Mesenchymal stem cell (in vitro differentiated cells and primary cell): ENCODE measurements at regions not wholly inside any gene's neighbourhood (a gene's known extent, or its start where the extent isn't known, plus 50 kb on each side); places are given as distances from the start of the nearest gene placed in this dataset.
A peak's percentile ranks its signal among the peaks of the same experiment; 100 is the strongest.

ENCODE experiments used
- DNase-seq: peaks from one replicate; pipeline ENCODE4 v3.0.0-alpha.2; 2013
- H2AFZ ChIP-seq: one replicate; pipeline ENCODE4 v1.6.1; 2013; ENCODE audit warnings: low read depth, mild to moderate bottlenecking, control low read depth, inconsistent platforms, low read length, moderate library complexity
- H2AK5ac ChIP-seq: 2 replicates; pipeline ENCODE4 v1.6.1; 2013; ENCODE audit warnings: low read length, moderate library complexity, mild to moderate bottlenecking, inconsistent platforms; ENCODE audit not compliant: severe bottlenecking
- H2BK120ac ChIP-seq: one replicate; pipeline ENCODE4 v1.6.1; 2013; ENCODE audit warnings: low read depth, mild to moderate bottlenecking, inconsistent platforms, low read length, moderate library complexity
- H2BK12ac ChIP-seq, 2 experiments: one replicate each; pipeline ENCODE4 v1.6.1; 2013; ENCODE audit warnings: inconsistent platforms in 2 of 2, low read length in 2 of 2, mild to moderate bottlenecking in 2 of 2, moderate library complexity in 2 of 2, control low read depth in 1 of 2
- H2BK15ac ChIP-seq: one replicate; pipeline ENCODE4 v1.6.1; 2013; ENCODE audit warnings: mild to moderate bottlenecking, low read depth, inconsistent platforms; ENCODE audit not compliant: poor library complexity, severe bottlenecking
- H2BK5ac ChIP-seq: 2 replicates; pipeline ENCODE4 v1.6.1; 2013; ENCODE audit warnings: low read depth, mild to moderate bottlenecking, low read length, control low read depth, inconsistent platforms; ENCODE audit not compliant: poor library complexity, severe bottlenecking
- H3K14ac ChIP-seq, 2 experiments: one replicate each; pipeline ENCODE4 v1.6.1; 2013; ENCODE audit warnings: inconsistent platforms in 2 of 2, low read length in 2 of 2, control low read depth in 1 of 2, mild to moderate bottlenecking in 1 of 2, moderate library complexity in 1 of 2
- H3K18ac ChIP-seq, 2 experiments: one replicate each; pipeline ENCODE4 v1.6.1; 2013; ENCODE audit warnings: inconsistent platforms in 2 of 2, low read length in 2 of 2, control low read depth in 1 of 2, low read depth in 1 of 2, mild to moderate bottlenecking in 1 of 2
- H3K23ac ChIP-seq, 2 experiments: one replicate each; pipeline ENCODE4 v1.6.1; 2013; ENCODE audit warnings: inconsistent platforms in 2 of 2, low read length in 2 of 2, mild to moderate bottlenecking in 2 of 2, moderate library complexity in 2 of 2, control low read depth in 1 of 2
- H3K27ac ChIP-seq: 2 replicates; pipeline ENCODE4 v1.5.1; 2013; ENCODE audit warnings: mild to moderate bottlenecking, moderate library complexity, low read length, control low read depth, inconsistent platforms; ENCODE audit not compliant: poor library complexity, severe bottlenecking
- H3K27me3 ChIP-seq, 2 experiments: 2 replicates each; pipeline versions ENCODE4 v1.6.1 to v1.7.0; 2013; ENCODE audit warnings: low read length in 2 of 2, mild to moderate bottlenecking in 2 of 2, moderate library complexity in 2 of 2, control low read depth in 1 of 2, inconsistent platforms in 1 of 2; ENCODE audit not compliant: control insufficient read depth in 1 of 2, insufficient read depth in 1 of 2
- H3K36me3 ChIP-seq, 2 experiments: 2 replicates each; pipeline versions ENCODE4 v1.6.1 to v1.7.0; 2013; ENCODE audit warnings: low read length in 2 of 2, control low read depth in 1 of 2, inconsistent platforms in 1 of 2, low read depth in 1 of 2, mild to moderate bottlenecking in 1 of 2; ENCODE audit not compliant: insufficient read depth in 2 of 2, control insufficient read depth in 1 of 2
- H3K4ac ChIP-seq, 2 experiments: one replicate each; pipeline ENCODE4 v1.6.1; 2013; ENCODE audit warnings: inconsistent platforms in 2 of 2, low read length in 2 of 2, mild to moderate bottlenecking in 2 of 2, moderate library complexity in 2 of 2, control low read depth in 1 of 2, low read depth in 1 of 2
- H3K4me1 ChIP-seq: 2 replicates; pipeline ENCODE4 v1.6.1; 2013; ENCODE audit warnings: low read depth, low read length, control low read depth; ENCODE audit not compliant: control insufficient read depth, insufficient read depth
- H3K4me2 ChIP-seq: 2 replicates; pipeline ENCODE4 v1.6.1; 2013; ENCODE audit warnings: low read length, mild to moderate bottlenecking, inconsistent platforms; ENCODE audit not compliant: poor library complexity, severe bottlenecking
- H3K4me3 ChIP-seq, 2 experiments: 2 replicates each; pipeline versions ENCODE4 v1.5.1 to v1.7.0; 2013; ENCODE audit warnings: low read length in 2 of 2, mild to moderate bottlenecking in 2 of 2, control low read depth in 1 of 2, low read depth in 1 of 2; ENCODE audit not compliant: insufficient read depth in 1 of 2
- H3K79me1 ChIP-seq: replicated peaks from 2 replicates; pipeline ENCODE4 v1.6.1; 2013; ENCODE audit warnings: mild to moderate bottlenecking, control low read depth, low read length, inconsistent platforms; ENCODE audit not compliant: poor library complexity, severe bottlenecking
- H3K9ac ChIP-seq: 2 replicates; pipeline ENCODE4 v1.7.0; 2013; ENCODE audit warnings: mild to moderate bottlenecking, low read length, moderate library complexity
- H3K9me3 ChIP-seq: 2 replicates; pipeline ENCODE4 v1.7.0; 2013; ENCODE audit warnings: mild to moderate bottlenecking, low read length; ENCODE audit not compliant: control insufficient read depth
- H4K8ac ChIP-seq: one replicate; pipeline ENCODE4 v1.6.1; 2013; ENCODE audit warnings: inconsistent platforms, mild to moderate bottlenecking, low read length, moderate library complexity
- H4K91ac ChIP-seq: one replicate; pipeline ENCODE4 v1.6.1; 2013; ENCODE audit warnings: mild to moderate bottlenecking, low read length, inconsistent platforms
- WGBS: methylation state at CpG from one replicate; pipeline ENCODE4 v1.1.7; 2013; ENCODE audit warnings: mixed read lengths; 5-methylcytosine and 5-hydroxymethylcytosine counted together

DNA sequence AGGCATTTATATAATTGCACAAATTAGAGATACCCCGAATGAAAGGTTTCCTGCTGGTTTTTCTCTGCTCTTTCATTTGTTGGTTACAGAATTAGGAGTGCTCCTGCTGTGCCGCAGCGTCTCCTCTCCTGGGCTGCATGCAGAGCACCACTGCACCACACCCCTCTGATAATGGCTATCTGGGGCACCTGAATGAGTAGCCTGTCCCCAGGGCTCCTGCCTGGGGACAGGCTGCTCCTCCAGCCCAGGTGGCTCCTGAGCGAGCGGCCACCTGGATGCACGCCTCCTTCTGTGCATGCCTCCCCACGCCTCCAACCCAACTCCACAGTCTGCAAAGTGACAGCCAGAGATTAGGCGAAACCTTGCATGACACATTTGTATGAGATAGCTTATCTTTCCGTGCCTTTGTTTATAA lies 242.6 kb upstream of the FZD8 start:
- Histone ChIP-seq H2BK5ac (no peak overlapping the region), H3K4me2 (no peak overlapping the region), H2BK12ac (no peak overlapping the region), H3K14ac (peak overlapping the region in 1 of 2 experiments; percentile 45), H3K23ac (no peak overlapping the region), H3K4me3 (no peak overlapping the region), H3K9me3 (no peaks in the 10 kb centered on the region), H3K79me1 (no peaks in the 10 kb centered on the region), H2AFZ (no peak overlapping the region), H3K9ac (no peak overlapping the region), H3K27me3 (peaks cover 3 to 7% of the 10 kb centered on the region in 2 experiments), H2AK5ac (no peak overlapping the region), H2BK15ac (no peak overlapping the region), H4K91ac (no peak overlapping the region), H3K4me1 (no peaks in the 10 kb centered on the region), H4K8ac (no peak overlapping the region), H3K4ac (no peak overlapping the region), H2BK120ac (no peak overlapping the region), H3K18ac (peak overlapping the region in 1 of 2 experiments; percentile 63), H3K27ac (no peak overlapping the region), H3K36me3 (no peaks in the 10 kb centered on the region)
- WGBS: 59% methylated on average over 9 of the region's 9 CpGs
- DNase-seq: no peak

DNA sequence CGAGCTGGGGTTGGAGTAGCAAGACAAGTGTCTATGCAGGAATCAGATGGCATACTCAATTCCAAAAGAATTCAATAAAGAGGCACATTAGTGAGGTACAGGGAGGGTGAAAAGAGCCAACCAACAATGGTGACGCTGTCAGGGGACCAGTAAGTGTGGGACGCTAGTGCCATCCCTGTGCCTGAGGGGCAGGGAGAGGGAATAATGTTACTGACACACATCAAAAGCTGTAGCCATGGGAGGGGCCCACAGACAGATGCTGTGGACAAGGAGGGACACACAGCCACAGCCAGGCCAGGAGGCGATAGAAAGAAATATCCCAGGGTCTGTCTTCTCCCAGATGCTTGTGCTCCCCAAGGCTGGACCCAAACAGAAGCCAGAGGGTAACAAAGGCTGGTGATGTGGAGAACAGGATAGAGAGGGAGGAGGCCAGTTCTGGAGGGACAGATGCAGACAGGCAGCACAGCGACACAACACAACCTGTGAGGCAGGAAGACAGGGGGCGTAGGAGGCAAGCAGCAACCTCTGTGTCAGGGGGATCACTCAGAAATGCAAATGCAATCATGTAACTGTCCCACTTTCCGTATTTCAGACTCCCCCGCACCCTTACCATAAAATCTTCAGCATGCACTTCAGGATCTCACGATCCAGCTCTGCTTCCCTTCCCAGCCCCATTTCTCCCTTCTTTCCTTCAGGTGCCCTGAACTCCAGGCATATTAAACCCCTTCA lies 240.5 kb upstream of the FZD8 start:
- Histone ChIP-seq H3K79me1 (no peaks in the 10 kb centered on the region), H2BK5ac (no peak overlapping the region), H3K4me3 (no peak overlapping the region), H3K27me3 (peaks cover 3 to 7% of the 10 kb centered on the region in 2 experiments), H2AK5ac (no peak overlapping the region), H2BK120ac (no peak overlapping the region), H3K23ac (no peak overlapping the region), H2BK12ac (peak overlapping the region; percentile 42 to 87), H3K9ac (no peak overlapping the region), H3K9me3 (no peaks in the 10 kb centered on the region), H4K8ac (no peak overlapping the region), H3K4me1 (no peaks in the 10 kb centered on the region), H3K4me2 (no peak overlapping the region), H2BK15ac (no peak overlapping the region), H3K36me3 (no peaks in the 10 kb centered on the region), H3K14ac (peak overlapping the region in 1 of 2 experiments; percentile 36), H2AFZ (no peak overlapping the region), H4K91ac (no peak overlapping the region), H3K27ac (no peak overlapping the region), H3K4ac (no peak overlapping the region), H3K18ac (peak overlapping the region; percentile 19 to 67)
- DNase-seq: no peak
- 91% methylated on average over 9 of the region's 9 CpGs for WGBS

DNA sequence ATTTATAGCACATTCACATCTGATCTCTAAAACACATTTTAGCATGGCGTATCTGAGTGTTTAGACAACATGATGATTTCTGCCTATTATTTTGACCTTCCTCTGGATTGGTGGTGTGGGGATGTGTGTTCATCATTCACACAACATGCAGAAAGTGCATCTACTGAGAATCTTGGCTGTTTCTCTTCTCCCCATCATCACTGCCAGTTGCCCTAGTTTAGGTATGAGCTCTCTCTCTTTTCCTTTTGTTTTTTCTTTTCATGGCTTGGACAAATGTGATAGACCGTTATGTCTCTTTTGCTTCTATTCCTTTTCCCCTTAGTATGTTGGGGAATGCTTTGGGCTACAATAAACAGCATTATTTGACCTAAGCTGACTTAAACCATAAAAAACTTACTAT lies 239.2 kb upstream of the FZD8 start:
- no peak overlapping the region for H3K4ac ChIP-seq
- no peak overlapping the region for H2BK12ac ChIP-seq
- DNase-seq: no peak
- no peak overlapping the region for H3K9ac ChIP-seq
- peaks cover 3 to 7% of the 10 kb centered on the region in 2 experiments for H3K27me3 ChIP-seq
- H3K79me1 ChIP-seq: no peaks in the 10 kb centered on the region
- no peak overlapping the region for H4K8ac ChIP-seq
- H2BK15ac ChIP-seq: no peak overlapping the region
- H2AFZ ChIP-seq: no peak overlapping the region
- no peak overlapping the region for H2BK120ac ChIP-seq
- no peak overlapping the region for H3K4me3 ChIP-seq
- no peaks in the 10 kb centered on the region for H3K36me3 ChIP-seq
- H3K4me2 ChIP-seq: no peak overlapping the region
- H3K14ac ChIP-seq: no peak overlapping the region
- no peak overlapping the region for H3K27ac ChIP-seq
- H3K4me1 ChIP-seq: no peaks in the 10 kb centered on the region
- H2BK5ac ChIP-seq: no peak overlapping the region
- no peaks in the 10 kb centered on the region for H3K9me3 ChIP-seq
- H4K91ac ChIP-seq: no peak overlapping the region
- no CpG with 5 or more reads among the region's 2 CpGs for WGBS
- no peak overlapping the region for H3K18ac ChIP-seq
- H2AK5ac ChIP-seq: no peak overlapping the region
- no peak overlapping the region for H3K23ac ChIP-seq

DNA sequence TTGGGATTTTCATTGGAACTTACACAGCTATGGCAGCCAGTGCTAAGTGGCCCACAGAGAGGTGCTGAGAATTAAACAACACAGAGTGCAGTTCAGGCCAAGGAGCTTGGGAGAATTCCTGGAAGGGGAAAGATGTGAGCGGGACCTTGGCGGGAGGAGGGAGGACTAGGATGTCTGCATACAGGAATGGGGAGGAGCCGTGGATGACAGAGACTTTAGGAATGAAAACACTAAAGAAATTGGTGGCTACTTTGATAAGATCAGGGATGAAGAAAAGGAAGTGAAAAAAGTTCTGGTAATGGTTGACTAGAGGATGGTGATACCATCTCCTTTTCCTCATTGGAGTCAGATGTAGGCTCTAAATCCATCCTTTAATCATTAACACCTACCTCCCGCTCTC lies 234.2 kb upstream of the FZD8 start:
- Histone ChIP-seq H2BK120ac (peak overlapping the region; percentile 64), H3K18ac (no peak overlapping the region), H3K23ac (no peak overlapping the region), H3K14ac (no peak overlapping the region), H3K4ac (no peak overlapping the region), H2BK12ac (peak overlapping the region in 1 of 2 experiments; percentile 68), H3K27ac (peak overlapping the region; percentile 82), H3K27me3 (no peaks in the 10 kb centered on the region), H2BK5ac (no peak overlapping the region), H4K8ac (no peak overlapping the region), H3K9ac (no peak overlapping the region), H4K91ac (no peak overlapping the region), H2BK15ac (no peak overlapping the region), H2AFZ (no peak overlapping the region), H3K9me3 (no peaks in the 10 kb centered on the region), H3K4me1 (peaks cover 10% of the 10 kb centered on the region), H3K79me1 (no peaks in the 10 kb centered on the region), H3K36me3 (no peaks in the 10 kb centered on the region), H3K4me2 (no peak overlapping the region), H2AK5ac (no peak overlapping the region), H3K4me3 (no peak overlapping the region)
- WGBS: 22% methylated on average over 4 of the region's 4 CpGs
- DNase-seq: peak; percentile 79
